Keratinocyte (primary cell): ENCODE measurements at regions not wholly inside any gene's neighbourhood (a gene's known extent, or its start where the extent isn't known, plus 50 kb on each side); places are given as distances from the start of the nearest gene placed in this dataset.

ENCODE experiments used
- EZH2 ChIP-seq: IDR thresholded peaks from one replicate; pipeline ENCODE4 v1.6.1; 2012; ENCODE audit warnings: inconsistent platforms, mild to moderate bottlenecking, low read length, moderate library complexity
- TF ChIP-seq, protein P1 (sequence below), 3 experiments: IDR thresholded peaks in 1 of 3; conservative IDR thresholded peaks in 1 of 3; optimal IDR thresholded peaks in 1 of 3; 2 replicates in 2 of 3; 3 replicates in 1 of 3; pipeline versions ENCODE3 to v1.5.1; 2011; ENCODE audit warnings: low read length in 3 of 3, mild to moderate bottlenecking in 3 of 3, moderate library complexity in 2 of 3, control low read depth in 1 of 3, inconsistent platforms in 1 of 3; ENCODE audit not compliant: insufficient read depth in 2 of 3; ENCODE audit errors: extremely low read depth in 1 of 3

- TF ChIP-seq, protein P1, sequence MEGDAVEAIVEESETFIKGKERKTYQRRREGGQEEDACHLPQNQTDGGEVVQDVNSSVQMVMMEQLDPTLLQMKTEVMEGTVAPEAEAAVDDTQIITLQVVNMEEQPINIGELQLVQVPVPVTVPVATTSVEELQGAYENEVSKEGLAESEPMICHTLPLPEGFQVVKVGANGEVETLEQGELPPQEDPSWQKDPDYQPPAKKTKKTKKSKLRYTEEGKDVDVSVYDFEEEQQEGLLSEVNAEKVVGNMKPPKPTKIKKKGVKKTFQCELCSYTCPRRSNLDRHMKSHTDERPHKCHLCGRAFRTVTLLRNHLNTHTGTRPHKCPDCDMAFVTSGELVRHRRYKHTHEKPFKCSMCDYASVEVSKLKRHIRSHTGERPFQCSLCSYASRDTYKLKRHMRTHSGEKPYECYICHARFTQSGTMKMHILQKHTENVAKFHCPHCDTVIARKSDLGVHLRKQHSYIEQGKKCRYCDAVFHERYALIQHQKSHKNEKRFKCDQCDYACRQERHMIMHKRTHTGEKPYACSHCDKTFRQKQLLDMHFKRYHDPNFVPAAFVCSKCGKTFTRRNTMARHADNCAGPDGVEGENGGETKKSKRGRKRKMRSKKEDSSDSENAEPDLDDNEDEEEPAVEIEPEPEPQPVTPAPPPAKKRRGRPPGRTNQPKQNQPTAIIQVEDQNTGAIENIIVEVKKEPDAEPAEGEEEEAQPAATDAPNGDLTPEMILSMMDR (optimal IDR thresholded peaks at IDR 0.05 in 1 of 3, IDR thresholded peaks at IDR 0.05 in 1 of 3, conservative IDR thresholded peaks at IDR 0.05 in 1 of 3; ENCODE audit: extremely low read depth in 1 of 3, insufficient read depth in 2 of 3, low read length in 3 of 3): no peak
- TF ChIP-seq EZH2: no peak
These were observed 587.3 kb upstream of the ROBO1 start for GRCh38 chr3:80355144-80355543.
